Astrocyte of the cerebellum (primary cell): ENCODE measurements at regions not wholly inside any gene's neighbourhood (a gene's known extent, or its start where the extent isn't known, plus 50 kb on each side); places are given as distances from the start of the nearest gene placed in this dataset.

Source experiments
- DNase-seq: peaks from one replicate; pipeline ENCODE4 v3.0.0-alpha.2; 2011; ENCODE audit warnings: low read depth
- H3K4me3 ChIP-seq: 2 replicates; pipeline ENCODE4 v1.5.1; 2011; ENCODE audit warnings: mild to moderate bottlenecking, low read depth, low read length, moderate library complexity
- CTCF ChIP-seq: IDR thresholded peaks from 2 replicates; pipeline ENCODE4 v1.5.1; 2012; ENCODE audit warnings: low read length, low read depth, moderate library complexity, mild to moderate bottlenecking; ENCODE audit errors: missing control alignments
- in situ Hi-C: cut with HindIII; loops from 2 replicates; pipeline ENCODE4 v1.10.0; 2017; ENCODE audit warnings: low sequenced_read_pairs

GRCh38 chr3:34394978-34395748 is 596.7 kb downstream of the PDCD6IP start:
- in situ Hi-C loops = no loop called here
- no peak overlapping the region for H3K4me3 ChIP-seq
- no peak for DNase-seq
- no peak for TF ChIP-seq CTCF

GRCh38 chr3:34396288-34396687 is 597.9 kb downstream of the PDCD6IP start:
- in situ Hi-C loops = no loop called here
- no peak overlapping the region for H3K4me3 ChIP-seq
- TF ChIP-seq CTCF = no peak
- no peak for DNase-seq

- in situ Hi-C loops = no loop called here
- no peak overlapping the region for H3K4me3 ChIP-seq
- DNase-seq = no peak
- no peak for TF ChIP-seq CTCF
Measured at GRCh38 chr3:34396956-34397355, 598.5 kb downstream of the PDCD6IP start.

- H3K4me3 ChIP-seq = no peak overlapping the region
- in situ Hi-C loops = no loop called here
- no peak for TF ChIP-seq CTCF
- DNase-seq = no peak
Measured at GRCh38 chr3:34399401-34399800, 601.0 kb downstream of the PDCD6IP start.

- no peak for TF ChIP-seq CTCF
- no peak for DNase-seq
- H3K4me3 ChIP-seq = no peak overlapping the region
- in situ Hi-C loops = no loop called here
Measured at GRCh38 chr3:34405159-34405558, 606.7 kb downstream of the PDCD6IP start.

GRCh38 chr3:34407281-34407680 is 608.9 kb downstream of the PDCD6IP start:
- in situ Hi-C loops = no loop called here
- no peak overlapping the region for H3K4me3 ChIP-seq
- DNase-seq = no peak
- no peak for TF ChIP-seq CTCF

- no peak overlapping the region for H3K4me3 ChIP-seq
- TF ChIP-seq CTCF = no peak
- DNase-seq = no peak
- in situ Hi-C loops = no loop called here
Measured at GRCh38 chr3:34408088-34408487, 609.7 kb downstream of the PDCD6IP start.
